ENCODE measurements at regions not wholly inside any gene's neighbourhood (a gene's known extent, or its start where the extent isn't known, plus 50 kb on each side); places are given as distances from the start of the nearest gene placed in this dataset.

DNA sequence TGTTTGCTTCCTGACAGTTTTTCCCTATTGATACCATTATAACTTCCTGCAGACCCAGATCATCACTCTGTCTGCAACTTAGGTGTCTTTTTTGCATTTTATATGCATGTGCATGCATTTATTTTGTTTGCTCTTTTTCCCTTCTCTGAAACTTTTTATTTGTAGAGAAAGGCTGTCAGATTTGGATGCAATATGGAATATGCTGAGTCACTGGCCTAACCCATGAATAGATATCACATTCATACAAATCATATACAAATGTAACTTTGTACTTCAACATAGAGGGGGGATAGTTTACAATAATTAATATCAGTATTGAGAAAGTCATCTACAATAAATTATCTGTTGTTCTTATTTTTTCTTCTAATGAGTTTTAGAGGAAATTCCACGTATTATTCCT, 1465.0 kb downstream of the EFNB2 start:
- TF ChIP-seq, protein P1, sequence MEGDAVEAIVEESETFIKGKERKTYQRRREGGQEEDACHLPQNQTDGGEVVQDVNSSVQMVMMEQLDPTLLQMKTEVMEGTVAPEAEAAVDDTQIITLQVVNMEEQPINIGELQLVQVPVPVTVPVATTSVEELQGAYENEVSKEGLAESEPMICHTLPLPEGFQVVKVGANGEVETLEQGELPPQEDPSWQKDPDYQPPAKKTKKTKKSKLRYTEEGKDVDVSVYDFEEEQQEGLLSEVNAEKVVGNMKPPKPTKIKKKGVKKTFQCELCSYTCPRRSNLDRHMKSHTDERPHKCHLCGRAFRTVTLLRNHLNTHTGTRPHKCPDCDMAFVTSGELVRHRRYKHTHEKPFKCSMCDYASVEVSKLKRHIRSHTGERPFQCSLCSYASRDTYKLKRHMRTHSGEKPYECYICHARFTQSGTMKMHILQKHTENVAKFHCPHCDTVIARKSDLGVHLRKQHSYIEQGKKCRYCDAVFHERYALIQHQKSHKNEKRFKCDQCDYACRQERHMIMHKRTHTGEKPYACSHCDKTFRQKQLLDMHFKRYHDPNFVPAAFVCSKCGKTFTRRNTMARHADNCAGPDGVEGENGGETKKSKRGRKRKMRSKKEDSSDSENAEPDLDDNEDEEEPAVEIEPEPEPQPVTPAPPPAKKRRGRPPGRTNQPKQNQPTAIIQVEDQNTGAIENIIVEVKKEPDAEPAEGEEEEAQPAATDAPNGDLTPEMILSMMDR (IDR thresholded peaks at IDR 0.05) = no peak
- Histone ChIP-seq H3K4me1 (no peaks in the 10 kb centered on the region), H3K27ac (no peak overlapping the region), H3K9me3 (no peaks in the 10 kb centered on the region), H3K27me3 (no peaks in the 10 kb centered on the region), H3K4me3 (no peak overlapping the region), H3K36me3 (no peaks in the 10 kb centered on the region)
- DNase-seq (ENCODE audit: low spot score in 2 of 2) = no peak
- intact Hi-C loops (cut with DNase I) = no loop called here

DNA sequence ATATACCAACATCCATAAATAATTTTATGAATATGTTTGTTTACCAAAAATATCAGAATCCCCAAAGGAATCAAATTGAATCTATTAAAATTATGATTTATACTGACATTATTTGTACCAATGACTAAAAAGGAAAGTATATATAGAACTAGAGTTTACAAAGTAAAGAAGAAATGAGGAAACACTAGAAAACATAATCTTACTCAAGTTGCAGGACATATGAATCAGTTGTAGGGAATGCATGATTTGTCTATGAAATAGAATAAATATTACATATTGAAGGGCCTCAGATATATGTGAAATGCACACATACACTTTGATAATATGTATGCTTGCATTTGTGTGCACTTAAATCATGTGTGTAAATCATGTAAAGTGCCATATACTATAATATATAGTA, 1466.4 kb downstream of the EFNB2 start:
- H3K9me3 ChIP-seq = peaks cover 0 to 2% of the 10 kb centered on the region in 2 donors
- no peaks in the 10 kb centered on the region for H3K4me1 ChIP-seq
- H3K27me3 ChIP-seq = no peaks in the 10 kb centered on the region
- no peaks in the 10 kb centered on the region for H3K36me3 ChIP-seq
- TF ChIP-seq, protein P1 (IDR thresholded peaks at IDR 0.05) = no peak
- H3K4me3 ChIP-seq = no peak overlapping the region
- no peak overlapping the region for H3K27ac ChIP-seq
- intact Hi-C loops (cut with DNase I) = no loop called here
- no peak for DNase-seq (ENCODE audit: low spot score in 2 of 2)

DNA sequence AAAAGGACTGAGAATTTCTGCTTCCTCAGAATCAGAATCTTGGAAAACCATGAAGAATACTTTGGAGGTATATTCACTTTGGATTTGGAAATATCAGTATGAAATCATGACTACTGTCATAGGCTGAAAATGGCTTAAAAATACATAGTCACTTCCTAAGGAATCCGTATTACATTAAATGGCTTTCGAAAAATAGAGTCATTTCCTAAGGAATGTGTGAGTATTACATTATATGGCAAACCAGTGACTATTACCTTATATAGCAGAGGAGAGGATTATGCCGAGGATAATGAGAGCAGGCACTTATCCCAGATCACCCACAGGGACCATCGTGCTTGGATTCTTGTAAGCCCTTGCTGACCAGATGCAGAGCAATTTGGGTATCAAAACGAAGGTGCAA, 1471.8 kb downstream of the EFNB2 start:
- Histone ChIP-seq H3K27ac (no peak overlapping the region), H3K27me3 (no peaks in the 10 kb centered on the region), H3K4me3 (no peak overlapping the region), H3K4me1 (no peaks in the 10 kb centered on the region), H3K9me3 (peaks cover 0 to 5% of the 10 kb centered on the region in 2 donors), H3K36me3 (no peaks in the 10 kb centered on the region)
- intact Hi-C loops (cut with DNase I) = no loop called here
- no peak for DNase-seq (ENCODE audit: low spot score in 2 of 2)
- TF ChIP-seq, protein P1 (IDR thresholded peaks at IDR 0.05) = no peak

DNA sequence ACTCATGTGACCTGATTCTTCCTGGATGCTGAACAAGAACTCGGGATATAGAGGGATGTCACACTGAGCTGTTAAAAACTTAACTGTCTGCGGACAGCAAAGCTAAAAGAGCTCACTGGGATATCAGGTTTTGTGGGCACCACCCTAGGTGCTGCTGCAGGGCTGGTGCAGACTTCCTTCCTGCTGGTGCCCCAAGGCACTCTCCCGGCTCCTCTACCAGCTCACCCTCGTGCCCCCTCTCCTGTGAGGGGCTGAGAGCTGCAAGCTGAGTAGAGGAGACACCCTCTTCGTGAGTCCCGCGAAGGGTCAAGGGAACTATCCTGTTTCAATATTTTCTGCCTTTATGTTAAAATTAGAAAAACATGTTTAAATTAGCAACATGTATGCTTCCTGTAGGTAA, 1475.7 kb downstream of the EFNB2 start:
- Histone ChIP-seq H3K27me3 (no peaks in the 10 kb centered on the region), H3K27ac (no peak overlapping the region), H3K4me1 (no peaks in the 10 kb centered on the region), H3K9me3 (peaks cover 0 to 5% of the 10 kb centered on the region in 2 donors), H3K4me3 (no peak overlapping the region), H3K36me3 (no peaks in the 10 kb centered on the region)
- intact Hi-C loops (cut with DNase I) = no loop called here
- DNase-seq (ENCODE audit: low spot score in 2 of 2) = no peak
- TF ChIP-seq, protein P1 (IDR thresholded peaks at IDR 0.05) = no peak

DNA sequence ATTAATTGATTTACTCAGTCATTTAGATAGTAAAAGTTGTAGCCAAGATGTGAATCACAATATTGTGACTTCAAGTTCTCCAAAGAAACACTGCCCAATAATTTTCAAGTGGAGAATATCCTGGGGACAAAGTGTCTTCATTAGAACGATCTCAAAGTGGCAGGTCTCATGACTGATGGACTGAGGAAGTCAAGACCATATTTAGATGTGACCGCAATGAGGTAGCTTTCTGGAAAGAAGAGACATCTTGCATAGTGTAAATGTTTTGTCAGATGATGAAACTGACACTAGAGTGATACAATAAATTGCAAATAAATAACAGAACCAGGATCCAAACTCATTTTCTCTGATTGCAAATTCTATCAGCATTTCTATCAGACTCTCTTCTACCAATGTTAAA, 1476.9 kb downstream of the EFNB2 start:
- intact Hi-C loops (cut with DNase I) = no loop called here
- Histone ChIP-seq H3K36me3 (no peaks in the 10 kb centered on the region), H3K4me3 (no peak overlapping the region), H3K9me3 (no peaks in the 10 kb centered on the region), H3K27me3 (no peaks in the 10 kb centered on the region), H3K4me1 (no peaks in the 10 kb centered on the region), H3K27ac (no peak overlapping the region)
- TF ChIP-seq, protein P1 (IDR thresholded peaks at IDR 0.05) = no peak
- DNase-seq (ENCODE audit: low spot score in 2 of 2) = no peak

DNA sequence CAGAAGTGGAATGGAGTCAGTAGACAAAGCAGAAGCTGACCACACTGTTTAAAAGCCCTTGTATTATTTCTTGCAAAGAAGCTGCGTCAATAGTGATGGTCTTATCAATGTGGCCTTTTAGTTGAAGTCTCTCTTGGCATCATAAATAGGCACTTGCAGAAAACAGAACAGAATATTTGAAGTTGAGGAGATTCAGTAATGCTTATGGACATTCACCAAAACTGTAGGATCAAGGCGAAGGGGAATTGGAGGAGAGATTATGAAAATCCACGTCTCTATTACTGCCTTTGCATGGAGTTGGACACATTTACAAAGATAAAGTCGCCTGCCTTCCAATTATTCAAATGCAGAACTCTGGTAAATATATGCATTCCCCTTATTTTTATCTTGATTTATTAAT, 1482.8 kb downstream of the EFNB2 start:
- Histone ChIP-seq H3K27me3 (no peaks in the 10 kb centered on the region), H3K4me1 (no peaks in the 10 kb centered on the region), H3K27ac (no peak overlapping the region), H3K9me3 (no peaks in the 10 kb centered on the region), H3K36me3 (no peaks in the 10 kb centered on the region), H3K4me3 (no peak overlapping the region)
- DNase-seq (ENCODE audit: low spot score in 2 of 2) = no peak
- intact Hi-C loops (cut with DNase I) = no loop called here
- TF ChIP-seq, protein P1 (IDR thresholded peaks at IDR 0.05) = no peak

All from ascending aorta (tissue), 2 donors.